Right lobe of liver (tissue), 4 donors: ENCODE measurements at regions not wholly inside any gene's neighbourhood (a gene's known extent, or its start where the extent isn't known, plus 50 kb on each side); places are given as distances from the start of the nearest gene placed in this dataset.

Source experiments
- POLR2A ChIP-seq: fragments of 450-650 bp; IDR thresholded peaks from one replicate; pipeline ENCODE4 v1.6.1; 2017; ENCODE audit warnings: antibody characterized with exemption, mild to moderate bottlenecking
- TF ChIP-seq, protein P1 (sequence below), 4 donors: fragments of 200-600 bp in 3 of 4; fragments of 450-650 bp in 1 of 4; IDR thresholded peaks; one replicate each; pipeline versions ENCODE4 v1.5.1 to v1.8.0; 2016 to 2022; ENCODE audit warnings: antibody characterized with exemption in 4 of 4, mild to moderate bottlenecking in 2 of 4
- donor health status: DM: no; HTN: no; CAD: no.
- donor health status: DM: no; HTN: no; CAD: no.
- donor health status: DM: no; HTN: yes; CAD: no.

- no peak for TF ChIP-seq POLR2A
- TF ChIP-seq, protein P1, sequence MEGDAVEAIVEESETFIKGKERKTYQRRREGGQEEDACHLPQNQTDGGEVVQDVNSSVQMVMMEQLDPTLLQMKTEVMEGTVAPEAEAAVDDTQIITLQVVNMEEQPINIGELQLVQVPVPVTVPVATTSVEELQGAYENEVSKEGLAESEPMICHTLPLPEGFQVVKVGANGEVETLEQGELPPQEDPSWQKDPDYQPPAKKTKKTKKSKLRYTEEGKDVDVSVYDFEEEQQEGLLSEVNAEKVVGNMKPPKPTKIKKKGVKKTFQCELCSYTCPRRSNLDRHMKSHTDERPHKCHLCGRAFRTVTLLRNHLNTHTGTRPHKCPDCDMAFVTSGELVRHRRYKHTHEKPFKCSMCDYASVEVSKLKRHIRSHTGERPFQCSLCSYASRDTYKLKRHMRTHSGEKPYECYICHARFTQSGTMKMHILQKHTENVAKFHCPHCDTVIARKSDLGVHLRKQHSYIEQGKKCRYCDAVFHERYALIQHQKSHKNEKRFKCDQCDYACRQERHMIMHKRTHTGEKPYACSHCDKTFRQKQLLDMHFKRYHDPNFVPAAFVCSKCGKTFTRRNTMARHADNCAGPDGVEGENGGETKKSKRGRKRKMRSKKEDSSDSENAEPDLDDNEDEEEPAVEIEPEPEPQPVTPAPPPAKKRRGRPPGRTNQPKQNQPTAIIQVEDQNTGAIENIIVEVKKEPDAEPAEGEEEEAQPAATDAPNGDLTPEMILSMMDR (IDR thresholded peaks at IDR 0.05): no peak
Observed at GRCh38 chr1:13929313-13929712, 229.3 kb downstream of the PRDM2 start.
